ENCODE measurements at regions not wholly inside any gene's neighbourhood (a gene's known extent, or its start where the extent isn't known, plus 50 kb on each side); places are given as distances from the start of the nearest gene placed in this dataset.

DNA sequence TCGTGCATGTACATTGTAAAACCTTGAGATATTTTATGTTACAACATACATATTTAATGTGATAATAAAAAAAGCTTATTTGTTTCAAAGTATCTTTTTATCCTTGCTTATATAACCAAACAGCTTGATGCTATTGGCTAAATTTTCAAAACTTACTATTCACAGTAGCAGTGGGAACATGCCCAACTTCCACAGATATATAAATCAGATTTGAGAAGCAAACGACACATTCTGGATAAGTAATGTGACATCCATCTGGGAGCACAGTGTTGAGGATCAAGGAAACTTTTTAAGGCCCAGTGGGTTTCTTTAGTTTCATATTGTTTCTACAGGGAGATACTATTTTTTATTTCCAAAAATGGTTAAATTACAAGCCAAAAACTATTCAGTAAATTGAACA is 350.7 kb downstream of the SEC23A start:
- no peaks in the 10 kb centered on the region for H3K27me3 ChIP-seq (ENCODE audit: control insufficient read depth, insufficient read depth, low read length, poor library complexity, severe bottlenecking)
- 88 to 95% methylated on average over 1 of the region's 2 CpGs for WGBS, 2 experiments

GRCh38 chr14:38751459-38751858 is 351.6 kb downstream of the SEC23A start:
- no peaks in the 10 kb centered on the region for H3K27me3 ChIP-seq (ENCODE audit: control insufficient read depth, insufficient read depth, low read length, poor library complexity, severe bottlenecking)

More for the DNA sequence above, 350.7 kb downstream of the SEC23A start:
- Histone ChIP-seq H3K9me3 (ENCODE audit: control insufficient read depth, low read length) (peaks cover 3% of the 10 kb centered on the region), H3K27ac (ENCODE audit: insufficient read depth, low read depth, low read length, poor library complexity, severe bottlenecking) (no peak overlapping the region), H3K4me3 (ENCODE audit: insufficient read depth, low read depth, low read length) (no peak overlapping the region), H3K4me1 (ENCODE audit: control insufficient read depth, insufficient read depth, low read length) (peaks cover 8% of the 10 kb centered on the region), H3K36me3 (ENCODE audit: control insufficient read depth, insufficient read depth, low read length) (no peaks in the 10 kb centered on the region)

DNA sequence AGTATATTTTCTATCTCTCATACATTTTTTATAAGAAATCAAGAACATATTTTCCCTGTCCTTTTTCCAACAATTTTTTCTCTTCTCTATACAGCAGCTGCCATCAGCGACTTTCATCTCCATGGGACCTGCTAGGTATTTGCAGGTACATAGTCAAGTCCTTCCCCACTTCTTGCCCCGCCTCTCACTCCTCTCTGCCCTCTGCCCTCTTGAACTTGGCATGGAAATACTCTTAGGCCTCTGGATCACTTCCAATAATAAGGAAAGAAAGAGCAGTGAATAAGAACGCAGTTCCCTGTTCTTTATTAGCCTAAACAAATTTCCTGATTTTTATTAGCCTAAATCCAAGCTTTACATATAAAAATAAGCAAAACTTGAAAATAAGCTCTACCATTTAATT is 353.1 kb downstream of the SEC23A start:
- 93 to 96% methylated on average over 3 of the region's 3 CpGs for WGBS, 2 experiments
- H3K27me3 ChIP-seq (ENCODE audit: control insufficient read depth, insufficient read depth, low read length, poor library complexity, severe bottlenecking), result no peaks in the 10 kb centered on the region
- H3K4me1 ChIP-seq (ENCODE audit: control insufficient read depth, insufficient read depth, low read length), result peaks cover 8% of the 10 kb centered on the region
- no peaks in the 10 kb centered on the region for H3K9me3 ChIP-seq (ENCODE audit: control insufficient read depth, low read length)
- H3K36me3 ChIP-seq (ENCODE audit: control insufficient read depth, insufficient read depth, low read length), result no peaks in the 10 kb centered on the region
- H3K4me3 ChIP-seq (ENCODE audit: insufficient read depth, low read depth, low read length), result no peak overlapping the region
- H3K27ac ChIP-seq (ENCODE audit: insufficient read depth, low read depth, low read length, poor library complexity, severe bottlenecking), result no peak overlapping the region

More at GRCh38 chr14:38751459-38751858, 351.6 kb downstream of the SEC23A start:
- Histone ChIP-seq H3K4me3 (ENCODE audit: insufficient read depth, low read depth, low read length) (no peak overlapping the region), H3K9me3 (ENCODE audit: control insufficient read depth, low read length) (peaks cover 3% of the 10 kb centered on the region), H3K4me1 (ENCODE audit: control insufficient read depth, insufficient read depth, low read length) (peaks cover 8% of the 10 kb centered on the region), H3K27ac (ENCODE audit: insufficient read depth, low read depth, low read length, poor library complexity, severe bottlenecking) (no peak overlapping the region), H3K36me3 (ENCODE audit: control insufficient read depth, insufficient read depth, low read length) (no peaks in the 10 kb centered on the region)

- H3K27me3 ChIP-seq (ENCODE audit: control insufficient read depth, insufficient read depth, low read length, poor library complexity, severe bottlenecking), result no peaks in the 10 kb centered on the region
- peaks cover 6% of the 10 kb centered on the region for H3K4me1 ChIP-seq (ENCODE audit: control insufficient read depth, insufficient read depth, low read length)
- H3K4me3 ChIP-seq (ENCODE audit: insufficient read depth, low read depth, low read length), result no peak overlapping the region
- H3K27ac ChIP-seq (ENCODE audit: insufficient read depth, low read depth, low read length, poor library complexity, severe bottlenecking), result no peak overlapping the region
- WGBS, 2 experiments, result 62 to 72% methylated on average over 1 of the region's 1 CpG
- no peaks in the 10 kb centered on the region for H3K36me3 ChIP-seq (ENCODE audit: control insufficient read depth, insufficient read depth, low read length)
- no peaks in the 10 kb centered on the region for H3K9me3 ChIP-seq (ENCODE audit: control insufficient read depth, low read length)
Observed at GRCh38 chr14:38745861-38746260, 357.2 kb downstream of the SEC23A start.

- no peak overlapping the region for H3K27ac ChIP-seq (ENCODE audit: insufficient read depth, low read depth, low read length, poor library complexity, severe bottlenecking)
- no peaks in the 10 kb centered on the region for H3K27me3 ChIP-seq (ENCODE audit: control insufficient read depth, insufficient read depth, low read length, poor library complexity, severe bottlenecking)
- no peaks in the 10 kb centered on the region for H3K9me3 ChIP-seq (ENCODE audit: control insufficient read depth, low read length)
- H3K36me3 ChIP-seq (ENCODE audit: control insufficient read depth, insufficient read depth, low read length), result no peaks in the 10 kb centered on the region
- 91 to 95% methylated on average over 6 to 7 of the region's 7 CpGs for WGBS, 2 experiments
- H3K4me3 ChIP-seq (ENCODE audit: insufficient read depth, low read depth, low read length), result no peak overlapping the region
- H3K4me1 ChIP-seq (ENCODE audit: control insufficient read depth, insufficient read depth, low read length), result no peaks in the 10 kb centered on the region
Observed at GRCh38 chr14:38743966-38744584, 359.0 kb downstream of the SEC23A start.

DNA sequence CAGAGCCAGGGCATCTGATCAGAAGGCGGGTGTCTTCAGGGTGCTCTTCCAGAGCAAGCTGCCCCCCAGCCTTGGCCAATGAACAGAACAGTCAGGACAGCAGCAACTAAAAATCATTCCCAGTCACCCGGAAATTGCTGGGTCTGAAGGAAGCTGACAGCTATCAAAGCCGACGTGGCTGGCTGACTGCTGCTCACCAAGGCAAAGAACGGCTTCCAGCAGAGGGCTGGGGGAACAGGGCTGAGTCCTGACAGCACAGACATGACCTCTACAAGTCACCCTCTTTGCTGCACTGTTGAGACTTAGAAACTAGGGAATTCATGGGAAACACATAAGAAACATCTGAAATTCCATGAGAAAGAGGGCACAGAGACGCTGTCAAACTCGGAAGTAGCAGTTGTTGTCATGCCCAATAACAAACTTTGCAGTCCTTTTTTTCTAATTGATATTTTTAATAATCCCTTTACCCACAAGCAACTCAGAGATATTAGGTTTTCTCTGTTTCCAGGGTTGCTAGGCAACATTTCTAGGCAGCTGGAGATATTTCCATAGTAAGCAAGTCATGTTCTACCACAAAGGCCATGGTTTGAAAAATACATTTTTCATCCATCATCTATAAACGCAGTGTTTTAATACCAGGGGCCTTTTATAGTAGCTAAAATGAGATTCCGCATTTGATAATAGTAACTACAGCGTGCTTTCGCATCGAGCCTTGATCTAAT is 365.2 kb downstream of the SEC23A start:
- no peaks in the 10 kb centered on the region for H3K9me3 ChIP-seq (ENCODE audit: control insufficient read depth, low read length)
- H3K4me3 ChIP-seq (ENCODE audit: insufficient read depth, low read depth, low read length), result no peak overlapping the region
- 83 to 85% methylated on average over 12 of the region's 12 CpGs for WGBS, 2 experiments
- H3K4me1 ChIP-seq (ENCODE audit: control insufficient read depth, insufficient read depth, low read length), result peaks cover 4% of the 10 kb centered on the region
- H3K27me3 ChIP-seq (ENCODE audit: control insufficient read depth, insufficient read depth, low read length, poor library complexity, severe bottlenecking), result no peaks in the 10 kb centered on the region
- no peaks in the 10 kb centered on the region for H3K36me3 ChIP-seq (ENCODE audit: control insufficient read depth, insufficient read depth, low read length)
- no peak overlapping the region for H3K27ac ChIP-seq (ENCODE audit: insufficient read depth, low read depth, low read length, poor library complexity, severe bottlenecking)

- 89% methylated on average over 5 of the region's 5 CpGs for WGBS, 2 experiments
- H3K36me3 ChIP-seq (ENCODE audit: control insufficient read depth, insufficient read depth, low read length), result no peaks in the 10 kb centered on the region
- H3K4me3 ChIP-seq (ENCODE audit: insufficient read depth, low read depth, low read length), result no peak overlapping the region
- H3K9me3 ChIP-seq (ENCODE audit: control insufficient read depth, low read length), result no peaks in the 10 kb centered on the region
- no peaks in the 10 kb centered on the region for H3K27me3 ChIP-seq (ENCODE audit: control insufficient read depth, insufficient read depth, low read length, poor library complexity, severe bottlenecking)
- peaks cover 4% of the 10 kb centered on the region for H3K4me1 ChIP-seq (ENCODE audit: control insufficient read depth, insufficient read depth, low read length)
- H3K27ac ChIP-seq (ENCODE audit: insufficient read depth, low read depth, low read length, poor library complexity, severe bottlenecking), result no peak overlapping the region
Observed at GRCh38 chr14:38735005-38735404, 368.0 kb downstream of the SEC23A start.

DNA sequence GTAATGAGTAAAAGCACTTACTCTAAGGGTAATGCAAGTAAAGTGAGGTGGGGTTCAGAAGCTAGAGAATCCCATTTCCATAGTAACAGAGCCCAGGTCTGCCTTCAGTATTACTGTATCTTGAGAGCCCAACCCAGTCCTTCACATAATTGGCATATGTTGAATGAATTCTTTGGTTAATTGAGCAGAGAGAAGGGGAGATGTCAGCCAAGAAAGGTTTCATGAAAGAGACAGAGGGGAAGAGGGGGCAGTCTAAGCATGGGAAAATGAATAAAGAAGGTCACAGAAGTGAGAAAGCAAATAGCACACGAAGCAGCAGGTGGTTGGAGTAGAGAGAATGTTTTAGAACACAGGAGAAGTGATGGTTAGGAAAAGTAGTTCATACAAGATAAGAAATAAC is 371.1 kb downstream of the SEC23A start:
- H3K36me3 ChIP-seq (ENCODE audit: control insufficient read depth, insufficient read depth, low read length), result no peaks in the 10 kb centered on the region
- H3K4me3 ChIP-seq (ENCODE audit: insufficient read depth, low read depth, low read length), result no peak overlapping the region
- no peaks in the 10 kb centered on the region for H3K27me3 ChIP-seq (ENCODE audit: control insufficient read depth, insufficient read depth, low read length, poor library complexity, severe bottlenecking)
- H3K9me3 ChIP-seq (ENCODE audit: control insufficient read depth, low read length), result no peaks in the 10 kb centered on the region
- H3K4me1 ChIP-seq (ENCODE audit: control insufficient read depth, insufficient read depth, low read length), result no peaks in the 10 kb centered on the region
- 75 to 88% methylated on average over 1 of the region's 1 CpG for WGBS, 2 experiments
- H3K27ac ChIP-seq (ENCODE audit: insufficient read depth, low read depth, low read length, poor library complexity, severe bottlenecking), result no peak overlapping the region

DNA sequence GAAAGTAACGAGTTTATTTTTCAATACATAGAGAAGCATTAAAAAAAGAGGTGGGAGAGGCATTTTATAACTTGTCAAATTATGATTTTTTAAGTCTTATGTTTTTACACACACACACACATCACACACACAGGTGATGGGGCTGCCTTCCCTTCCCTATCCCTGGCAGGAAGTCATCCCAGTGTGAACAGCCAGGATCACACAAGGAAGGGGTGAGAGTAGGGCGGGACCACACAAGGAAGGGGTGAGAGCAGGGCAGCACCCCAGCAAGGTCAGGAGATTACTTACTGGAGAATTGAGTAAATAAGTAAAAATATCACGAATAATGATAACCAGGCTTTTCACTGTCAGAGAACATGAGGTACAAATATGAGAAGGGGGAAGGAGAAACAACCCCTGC is 372.6 kb downstream of the SEC23A start:
- Histone ChIP-seq H3K9me3 (ENCODE audit: control insufficient read depth, low read length) (no peaks in the 10 kb centered on the region), H3K27ac (ENCODE audit: insufficient read depth, low read depth, low read length, poor library complexity, severe bottlenecking) (no peak overlapping the region), H3K4me3 (ENCODE audit: insufficient read depth, low read depth, low read length) (no peak overlapping the region), H3K36me3 (ENCODE audit: control insufficient read depth, insufficient read depth, low read length) (no peaks in the 10 kb centered on the region), H3K4me1 (ENCODE audit: control insufficient read depth, insufficient read depth, low read length) (no peaks in the 10 kb centered on the region), H3K27me3 (ENCODE audit: control insufficient read depth, insufficient read depth, low read length, poor library complexity, severe bottlenecking) (no peaks in the 10 kb centered on the region)
- WGBS, 2 experiments, result 89 to 93% methylated on average over 2 of the region's 3 CpGs

GRCh38 chr14:38727731-38728130 is 375.3 kb downstream of the SEC23A start:
- 88% methylated on average over 12 of the region's 12 CpGs for WGBS, 2 experiments
- Histone ChIP-seq H3K4me3 (ENCODE audit: insufficient read depth, low read depth, low read length) (no peak overlapping the region), H3K27ac (ENCODE audit: insufficient read depth, low read depth, low read length, poor library complexity, severe bottlenecking) (no peak overlapping the region), H3K27me3 (ENCODE audit: control insufficient read depth, insufficient read depth, low read length, poor library complexity, severe bottlenecking) (no peaks in the 10 kb centered on the region), H3K9me3 (ENCODE audit: control insufficient read depth, low read length) (no peaks in the 10 kb centered on the region), H3K36me3 (ENCODE audit: control insufficient read depth, insufficient read depth, low read length) (no peaks in the 10 kb centered on the region), H3K4me1 (ENCODE audit: control insufficient read depth, insufficient read depth, low read length) (no peaks in the 10 kb centered on the region)
